Nephron (organoid): ENCODE measurements at regions not wholly inside any gene's neighbourhood (a gene's known extent, or its start where the extent isn't known, plus 50 kb on each side); places are given as distances from the start of the nearest gene placed in this dataset.

Experiments used
- H3K27ac Mint-ChIP-seq, 3 experiments: 2 replicates each; pipeline ENCODE4 v1.8.0; 2020; ENCODE audit warnings: mixed read lengths in 3 of 3, mild to moderate bottlenecking in 2 of 3, moderate library complexity in 1 of 3
- H3K27me3 Mint-ChIP-seq: 2 replicates; pipeline ENCODE4 v1.8.0; 2021; ENCODE audit warnings: low read depth, mild to moderate bottlenecking, moderate library complexity, mixed read lengths
- H3K36me3 Mint-ChIP-seq: 2 replicates; pipeline ENCODE4 v1.8.0; 2020; ENCODE audit warnings: low read depth, mixed read lengths
- H3K4me1 Mint-ChIP-seq: 2 replicates; pipeline ENCODE4 v1.8.0; 2020; ENCODE audit warnings: mixed read lengths
- H3K4me3 Mint-ChIP-seq, 3 experiments: 2 replicates each; pipeline ENCODE4 v1.8.0; 2020; ENCODE audit warnings: mild to moderate bottlenecking in 3 of 3, mixed read lengths in 3 of 3, moderate library complexity in 2 of 3
- H3K9me3 Mint-ChIP-seq: 2 replicates; pipeline ENCODE4 v1.8.0; 2020; ENCODE audit warnings: mixed read lengths
- TF ChIP-seq, protein P1 (sequence below), 3 experiments: fragments of 200-600 bp; sonication (generic); IDR thresholded peaks; one replicate each; pipeline ENCODE4 v1.5.0; 2021; ENCODE audit warnings: antibody characterized with exemption in 3 of 3; ENCODE audit not compliant: unreplicated experiment in 3 of 3

DNA sequence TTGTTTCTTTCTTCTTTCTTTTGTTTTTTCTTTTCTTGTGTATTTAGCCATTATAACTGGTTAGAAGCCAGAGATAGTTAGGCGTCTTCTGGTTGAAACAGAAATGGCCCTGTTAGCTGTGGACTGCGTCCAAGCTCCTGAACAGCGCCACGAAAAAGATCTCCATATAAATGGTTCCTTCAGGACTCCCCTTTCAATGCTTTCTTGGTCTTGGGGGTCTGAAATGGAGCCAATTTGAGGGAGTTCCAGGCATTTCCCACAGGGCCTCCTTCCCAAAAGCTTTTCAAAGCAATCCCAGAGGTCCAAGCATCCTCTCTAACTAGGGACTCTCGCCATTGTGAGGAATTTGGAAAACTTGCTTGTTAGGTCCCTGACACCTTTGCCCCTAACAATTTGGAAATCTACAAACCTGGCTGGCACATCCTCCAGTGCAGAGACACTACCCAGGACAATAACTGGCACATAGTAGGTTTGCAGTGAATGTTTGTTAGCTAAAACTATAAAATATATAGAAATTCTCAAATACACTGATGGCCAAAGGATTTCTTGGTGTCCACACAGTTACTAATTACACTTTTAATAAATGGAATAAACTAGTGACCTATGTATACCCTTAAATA, 80.1 kb downstream of the MYCN start:
- H3K4me1 Mint-ChIP-seq, result peaks cover 30% of the 10 kb centered on the region
- peaks cover 22% of the 10 kb centered on the region for H3K27me3 Mint-ChIP-seq
- no peak overlapping the region for H3K4me3 Mint-ChIP-seq
- H3K9me3 Mint-ChIP-seq, result no peaks in the 10 kb centered on the region
- no peaks in the 10 kb centered on the region for H3K36me3 Mint-ChIP-seq
- no peak overlapping the region for H3K27ac Mint-ChIP-seq
- TF ChIP-seq, protein P1, sequence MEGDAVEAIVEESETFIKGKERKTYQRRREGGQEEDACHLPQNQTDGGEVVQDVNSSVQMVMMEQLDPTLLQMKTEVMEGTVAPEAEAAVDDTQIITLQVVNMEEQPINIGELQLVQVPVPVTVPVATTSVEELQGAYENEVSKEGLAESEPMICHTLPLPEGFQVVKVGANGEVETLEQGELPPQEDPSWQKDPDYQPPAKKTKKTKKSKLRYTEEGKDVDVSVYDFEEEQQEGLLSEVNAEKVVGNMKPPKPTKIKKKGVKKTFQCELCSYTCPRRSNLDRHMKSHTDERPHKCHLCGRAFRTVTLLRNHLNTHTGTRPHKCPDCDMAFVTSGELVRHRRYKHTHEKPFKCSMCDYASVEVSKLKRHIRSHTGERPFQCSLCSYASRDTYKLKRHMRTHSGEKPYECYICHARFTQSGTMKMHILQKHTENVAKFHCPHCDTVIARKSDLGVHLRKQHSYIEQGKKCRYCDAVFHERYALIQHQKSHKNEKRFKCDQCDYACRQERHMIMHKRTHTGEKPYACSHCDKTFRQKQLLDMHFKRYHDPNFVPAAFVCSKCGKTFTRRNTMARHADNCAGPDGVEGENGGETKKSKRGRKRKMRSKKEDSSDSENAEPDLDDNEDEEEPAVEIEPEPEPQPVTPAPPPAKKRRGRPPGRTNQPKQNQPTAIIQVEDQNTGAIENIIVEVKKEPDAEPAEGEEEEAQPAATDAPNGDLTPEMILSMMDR (IDR thresholded peaks at IDR 0.05; ENCODE audit: unreplicated experiment in 3 of 3), result no peak

DNA sequence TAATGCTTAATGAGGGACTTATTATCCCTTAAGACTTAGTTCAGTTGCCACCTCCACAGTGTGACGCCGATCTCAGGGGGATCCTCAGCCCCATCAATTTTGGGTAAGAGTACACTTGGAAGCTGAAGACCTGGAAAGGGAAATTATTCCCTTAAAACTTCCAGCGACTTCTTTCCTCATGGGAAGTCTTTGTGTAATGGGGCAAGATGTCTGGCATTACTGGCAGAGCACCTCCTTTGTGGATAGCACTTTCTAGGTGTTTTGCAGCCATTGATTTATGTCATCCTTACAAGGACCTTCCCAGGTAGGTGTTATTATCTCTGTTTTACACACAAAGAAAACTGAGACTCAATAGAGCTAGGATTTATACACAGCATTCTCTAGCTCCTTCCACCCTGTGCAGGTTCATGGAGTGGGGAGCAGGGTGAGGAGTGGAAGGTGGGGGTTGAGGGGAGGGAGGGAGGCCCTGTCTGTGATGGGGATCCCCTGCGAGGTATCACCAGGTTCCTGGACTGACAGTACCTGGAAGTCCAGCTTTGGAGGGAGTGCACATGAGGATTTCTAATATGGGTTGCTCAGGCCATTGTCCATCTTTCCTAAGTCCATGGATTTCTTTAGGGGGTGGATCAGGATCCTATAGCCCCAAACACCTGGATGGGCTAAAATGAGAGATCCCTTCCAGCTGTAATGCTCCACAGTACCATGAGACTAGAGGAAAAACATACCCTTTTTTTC, 79.4 kb downstream of the MYCN start:
- Mint-ChIP-seq H3K27ac (peak overlapping the region; percentile 17 to 73 (median 43)), H3K4me1 (peaks cover 30% of the 10 kb centered on the region), H3K27me3 (peaks cover 23% of the 10 kb centered on the region), H3K4me3 (no peak overlapping the region), H3K9me3 (no peaks in the 10 kb centered on the region), H3K36me3 (no peaks in the 10 kb centered on the region)
- TF ChIP-seq, protein P1 (IDR thresholded peaks at IDR 0.05; ENCODE audit: unreplicated experiment in 3 of 3), result no peak

DNA sequence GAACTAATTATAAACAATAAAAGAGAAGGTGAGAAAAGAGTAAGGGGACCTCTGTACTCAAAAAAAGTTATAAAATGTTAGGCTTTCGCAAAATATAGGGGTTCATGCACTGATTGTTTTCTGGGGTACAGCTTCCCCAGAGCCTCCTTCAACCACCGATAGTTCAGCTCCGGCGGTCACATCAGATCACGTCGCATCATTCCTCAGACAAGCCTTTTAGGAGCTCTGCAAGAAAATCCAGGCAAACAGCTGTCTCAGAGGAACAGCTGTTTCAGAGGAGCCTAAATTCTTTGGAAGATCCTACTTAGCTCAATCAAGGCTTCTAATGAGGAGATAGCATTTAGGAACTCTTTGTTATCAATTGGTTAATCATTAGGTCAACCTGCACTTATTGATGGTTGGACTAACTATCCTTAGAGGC, 78.7 kb downstream of the MYCN start:
- Mint-ChIP-seq H3K27ac (peak overlapping the region; percentile 17 to 73 (median 43)), H3K36me3 (no peaks in the 10 kb centered on the region), H3K4me1 (peaks cover 37% of the 10 kb centered on the region), H3K27me3 (peaks cover 28% of the 10 kb centered on the region), H3K4me3 (no peak overlapping the region), H3K9me3 (no peaks in the 10 kb centered on the region)
- TF ChIP-seq, protein P1 (IDR thresholded peaks at IDR 0.05; ENCODE audit: unreplicated experiment in 3 of 3), result no peak

DNA sequence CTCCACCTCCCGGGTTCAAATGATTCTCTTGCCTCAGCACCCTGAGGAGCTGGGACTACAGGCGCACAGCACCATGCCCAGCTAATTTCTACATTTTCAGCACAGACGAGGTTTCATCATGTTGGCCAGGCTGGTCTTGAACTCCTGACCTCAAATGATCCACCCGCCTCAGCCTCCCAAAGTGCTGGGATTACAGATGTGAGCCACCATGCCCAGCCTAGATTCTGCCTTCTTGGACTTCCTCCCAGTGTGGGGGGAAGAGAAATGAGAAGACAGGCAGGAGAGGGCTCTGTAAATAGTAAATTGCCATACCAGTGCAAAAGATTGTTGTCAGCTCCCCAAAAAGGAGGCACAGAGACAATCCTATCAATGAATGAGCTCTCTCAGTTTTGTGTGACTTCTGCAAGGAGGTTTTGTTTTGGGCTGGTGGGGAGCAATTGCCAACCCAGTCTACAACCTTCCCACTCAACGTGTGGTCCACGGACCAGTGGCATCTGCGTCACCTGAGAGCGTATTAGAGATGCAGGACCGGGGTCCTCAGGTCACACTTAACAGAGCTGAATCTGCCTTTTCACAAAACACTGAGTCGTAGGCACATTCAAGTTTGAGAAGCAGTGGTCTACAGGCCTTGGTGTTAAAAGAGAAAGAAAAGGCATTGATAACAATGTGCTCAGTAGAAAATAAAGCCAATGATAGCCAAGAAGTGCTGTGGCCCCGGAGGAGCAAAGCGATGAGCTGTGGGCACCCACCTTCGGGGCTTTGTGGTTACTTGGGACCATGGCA, 78.1 kb downstream of the MYCN start:
- TF ChIP-seq, protein P1 (IDR thresholded peaks at IDR 0.05; ENCODE audit: unreplicated experiment in 3 of 3), result no peak
- Mint-ChIP-seq H3K9me3 (no peaks in the 10 kb centered on the region), H3K27ac (peak overlapping the region in 2 of 3 experiments; percentile 43 to 73), H3K36me3 (no peaks in the 10 kb centered on the region), H3K27me3 (peaks cover 31% of the 10 kb centered on the region), H3K4me1 (peaks cover 41% of the 10 kb centered on the region), H3K4me3 (no peak overlapping the region)

DNA sequence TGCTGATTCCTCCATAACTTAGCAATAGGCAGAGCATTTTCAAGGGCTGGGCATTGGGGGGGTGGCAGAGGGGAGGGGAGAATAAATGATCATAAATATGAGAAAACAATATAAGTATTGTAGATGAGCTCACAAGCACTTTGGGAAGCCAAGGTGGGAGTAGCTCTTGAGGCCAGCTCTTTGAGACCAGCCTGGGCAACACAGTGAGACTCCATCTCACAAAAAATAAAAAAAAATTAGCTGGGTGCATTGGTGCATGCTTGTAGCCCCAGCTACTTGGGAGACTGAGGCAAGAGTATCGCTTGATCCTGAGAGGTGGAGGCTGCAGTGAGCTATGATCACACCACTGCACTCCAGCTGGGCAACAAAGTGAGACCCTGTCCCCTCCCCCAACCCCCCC, 75.9 kb downstream of the MYCN start:
- TF ChIP-seq, protein P1 (IDR thresholded peaks at IDR 0.05; ENCODE audit: unreplicated experiment in 3 of 3), result no peak
- no peak overlapping the region for H3K27ac Mint-ChIP-seq
- peaks cover 31% of the 10 kb centered on the region for H3K27me3 Mint-ChIP-seq
- H3K4me1 Mint-ChIP-seq, result peaks cover 49% of the 10 kb centered on the region
- H3K36me3 Mint-ChIP-seq, result no peaks in the 10 kb centered on the region
- H3K9me3 Mint-ChIP-seq, result no peaks in the 10 kb centered on the region
- no peak overlapping the region for H3K4me3 Mint-ChIP-seq
